GM06990 (cell line): ENCODE measurements at regions not wholly inside any gene's neighbourhood (a gene's known extent, or its start where the extent isn't known, plus 50 kb on each side); places are given as distances from the start of the nearest gene placed in this dataset.

Experiments
- DNase-seq: peaks from one replicate; pipeline ENCODE4 v3.0.0-alpha.2; 2011; ENCODE audit not compliant: insufficient read length; ENCODE audit errors: extremely low read depth
- H3K27me3 ChIP-seq: replicated peaks from 2 replicates; pipeline ENCODE4 v1.6.0; 2011; ENCODE audit warnings: low read length; ENCODE audit not compliant: control insufficient read depth, insufficient read depth
- H3K36me3 ChIP-seq: 2 replicates; pipeline ENCODE4 v1.5.1; 2011; ENCODE audit warnings: low read length; ENCODE audit not compliant: control insufficient read depth, insufficient read depth
- H3K4me3 ChIP-seq: replicated peaks from 2 replicates; pipeline ENCODE4 v1.5.1; 2011; ENCODE audit warnings: low read depth, mild to moderate bottlenecking, control low read depth, low read length
- CTCF ChIP-seq: IDR thresholded peaks from 2 replicates; pipeline ENCODE4 v1.5.1; 2011; ENCODE audit warnings: low read length, control low read depth, mild to moderate bottlenecking, inconsistent platforms; ENCODE audit not compliant: insufficient read depth, poor library complexity, severe bottlenecking

DNA sequence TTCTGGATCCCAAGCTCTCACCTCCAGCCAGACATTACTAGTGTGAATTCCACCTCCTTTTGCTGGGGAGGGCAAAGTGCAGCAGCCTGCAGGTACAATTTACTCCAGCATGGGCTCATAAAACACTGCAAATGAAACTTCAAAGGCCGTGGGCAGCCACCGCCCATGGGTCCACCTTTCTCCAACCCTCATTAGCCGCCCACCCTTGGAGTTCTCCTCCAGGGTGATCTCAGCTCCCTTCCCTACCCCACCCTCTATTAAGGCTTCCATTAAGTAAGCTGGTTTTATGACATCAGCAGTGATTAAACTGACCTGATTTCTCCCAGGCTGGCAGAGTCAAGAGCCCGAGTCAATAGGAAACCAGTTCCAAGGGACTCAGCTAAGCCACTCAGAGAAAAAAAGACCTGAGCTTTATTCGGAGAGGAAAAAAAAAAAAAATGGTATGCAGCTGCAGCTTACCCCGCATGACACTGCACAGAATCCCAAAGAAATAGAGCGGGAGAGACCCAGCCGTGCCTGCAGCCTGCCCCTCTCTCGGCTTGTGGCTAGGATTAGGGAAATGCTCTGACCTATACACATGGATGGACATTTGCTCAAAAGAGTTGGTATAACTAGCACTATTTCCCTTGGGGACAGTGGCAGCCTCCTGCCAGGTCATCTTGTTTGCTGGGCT, 319.6 kb downstream of the PTTG2 start:
- TF ChIP-seq CTCF, result no peak
- no peak for DNase-seq
- Histone ChIP-seq H3K27me3 (no peaks in the 10 kb centered on the region), H3K36me3 (no peaks in the 10 kb centered on the region), H3K4me3 (no peak overlapping the region)

GRCh38 chr4:38280323-38280706, 320.1 kb downstream of the PTTG2 start:
- no peak for DNase-seq
- H3K27me3 ChIP-seq, result no peaks in the 10 kb centered on the region
- H3K4me3 ChIP-seq, result no peak overlapping the region
- no peaks in the 10 kb centered on the region for H3K36me3 ChIP-seq
- TF ChIP-seq CTCF, result no peak

- Histone ChIP-seq H3K36me3 (no peaks in the 10 kb centered on the region), H3K27me3 (no peaks in the 10 kb centered on the region), H3K4me3 (no peak overlapping the region)
- no peak for TF ChIP-seq CTCF
- DNase-seq, result no peak
Observed at GRCh38 chr4:38281371-38282071, 321.3 kb downstream of the PTTG2 start.

GRCh38 chr4:38283724-38284123, 323.5 kb downstream of the PTTG2 start:
- TF ChIP-seq CTCF, result no peak
- DNase-seq, result no peak
- no peak overlapping the region for H3K4me3 ChIP-seq
- no peaks in the 10 kb centered on the region for H3K27me3 ChIP-seq
- no peaks in the 10 kb centered on the region for H3K36me3 ChIP-seq

DNA sequence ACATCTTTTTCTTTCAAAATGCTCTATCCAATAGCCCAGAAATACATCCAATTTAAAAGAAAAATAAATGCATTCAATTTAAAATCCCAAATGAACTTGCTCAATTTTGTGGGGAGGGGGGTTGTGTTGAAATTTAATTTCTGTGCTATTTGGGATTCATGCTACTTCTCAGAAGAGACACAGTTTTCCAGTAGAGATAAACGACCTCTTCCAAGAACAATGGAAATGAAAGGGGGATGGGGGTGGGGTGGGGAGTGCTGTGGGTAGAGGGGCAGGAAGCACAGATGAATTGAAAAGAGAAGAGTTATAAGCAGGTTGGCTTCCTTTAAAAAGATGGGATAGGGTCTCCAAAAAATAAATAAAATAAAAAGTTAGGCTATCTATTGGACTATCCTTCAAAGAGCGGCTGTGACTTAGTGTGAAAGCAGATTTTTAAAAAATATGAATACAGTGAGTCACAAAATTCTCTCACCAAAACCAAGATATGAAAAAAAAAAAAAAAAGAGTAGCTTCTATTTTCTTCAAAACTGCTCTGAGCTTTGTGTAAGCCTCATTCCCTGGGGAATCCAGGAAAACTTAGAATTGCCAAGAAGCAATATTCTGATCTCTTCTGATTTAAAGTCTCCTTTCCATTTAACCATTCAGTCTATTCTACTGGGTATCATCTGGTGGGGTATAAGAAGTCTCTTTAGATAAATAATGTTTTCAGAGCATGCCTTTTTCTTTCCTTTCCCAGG, 324.3 kb downstream of the PTTG2 start:
- no peak for TF ChIP-seq CTCF
- Histone ChIP-seq H3K36me3 (no peaks in the 10 kb centered on the region), H3K27me3 (no peaks in the 10 kb centered on the region), H3K4me3 (no peak overlapping the region)
- no peak for DNase-seq
